Neural crest cell (in vitro differentiated cells): ENCODE measurements at regions not wholly inside any gene's neighbourhood (a gene's known extent, or its start where the extent isn't known, plus 50 kb on each side); places are given as distances from the start of the nearest gene placed in this dataset.

ENCODE experiments used
- DNase-seq: peaks from one replicate; pipeline ENCODE4 v3.0.0; 2021; ENCODE audit warnings: low read depth, mixed read lengths, low spot score
- H3K27ac Mint-ChIP-seq: one replicate; pipeline ENCODE4 v1.8.0; 2021; ENCODE audit warnings: mild to moderate bottlenecking, mixed read lengths; ENCODE audit not compliant: unreplicated experiment
- H3K27me3 Mint-ChIP-seq: 2 replicates; pipeline ENCODE4 v1.8.0; 2021; ENCODE audit warnings: low read depth, mild to moderate bottlenecking, mixed read lengths
- H3K36me3 Mint-ChIP-seq: 2 replicates; pipeline ENCODE4 v1.8.0; 2021; ENCODE audit warnings: low read depth, mild to moderate bottlenecking, mixed read lengths
- H3K4me1 Mint-ChIP-seq: 2 replicates; pipeline ENCODE4 v1.8.0; 2021; ENCODE audit warnings: mixed read lengths
- H3K4me3 Mint-ChIP-seq: one replicate; pipeline ENCODE4 v1.8.0; 2021; ENCODE audit warnings: mild to moderate bottlenecking, mixed read lengths
- H3K9me3 Mint-ChIP-seq: 2 replicates; pipeline ENCODE4 v1.8.0; 2021; ENCODE audit warnings: mixed read lengths
- TF ChIP-seq, protein P1 (sequence below): fragments of 200-600 bp; sonication (generic); conservative IDR thresholded peaks from 2 replicates; pipeline ENCODE4 v1.5.0; 2021; ENCODE audit warnings: antibody characterized with exemption, mild to moderate bottlenecking

DNA sequence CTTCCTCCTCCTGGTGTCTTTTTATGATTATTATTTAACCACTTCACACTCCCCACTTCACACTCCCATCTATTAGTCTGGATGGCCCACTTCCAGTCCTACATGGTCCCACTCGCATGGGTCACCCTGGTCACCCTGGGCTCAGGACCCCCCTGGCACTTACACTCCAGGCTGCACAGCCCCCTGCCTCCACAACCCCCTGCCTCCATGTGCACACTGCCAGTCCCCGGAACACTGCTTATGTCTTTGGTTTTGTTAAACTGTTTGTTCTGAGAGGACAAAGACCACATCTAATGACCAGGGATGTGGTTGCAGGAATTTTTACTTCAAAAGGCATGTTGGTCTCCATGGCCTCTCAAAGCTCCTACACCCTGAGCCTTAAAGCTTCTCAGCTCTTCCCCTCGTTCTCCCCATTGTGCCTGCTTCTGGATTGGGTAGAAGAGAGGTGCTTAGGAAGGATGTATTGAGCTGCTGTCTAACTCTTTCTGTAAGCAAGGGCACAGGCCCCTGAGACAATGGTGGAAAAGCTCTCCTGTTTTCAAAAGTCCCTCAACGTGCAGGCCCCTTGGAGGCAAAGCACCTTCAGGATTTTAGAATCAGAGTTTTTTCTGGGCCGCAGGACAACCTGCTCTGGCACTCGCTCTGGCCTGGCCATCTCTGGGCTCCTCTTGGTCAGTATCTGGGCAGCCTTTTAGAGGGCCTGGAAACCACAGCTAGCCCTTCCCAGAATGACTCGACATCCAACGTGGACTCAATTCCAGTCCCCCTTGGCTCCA lies 150.0 kb upstream of the HAAO start:
- Mint-ChIP-seq H3K27me3 (no peaks in the 10 kb centered on the region), H3K4me1 (peaks cover 17% of the 10 kb centered on the region), H3K27ac (no peak overlapping the region), H3K9me3 (peaks cover 6% of the 10 kb centered on the region), H3K4me3 (no peak overlapping the region), H3K36me3 (no peaks in the 10 kb centered on the region)
- TF ChIP-seq, protein P1, sequence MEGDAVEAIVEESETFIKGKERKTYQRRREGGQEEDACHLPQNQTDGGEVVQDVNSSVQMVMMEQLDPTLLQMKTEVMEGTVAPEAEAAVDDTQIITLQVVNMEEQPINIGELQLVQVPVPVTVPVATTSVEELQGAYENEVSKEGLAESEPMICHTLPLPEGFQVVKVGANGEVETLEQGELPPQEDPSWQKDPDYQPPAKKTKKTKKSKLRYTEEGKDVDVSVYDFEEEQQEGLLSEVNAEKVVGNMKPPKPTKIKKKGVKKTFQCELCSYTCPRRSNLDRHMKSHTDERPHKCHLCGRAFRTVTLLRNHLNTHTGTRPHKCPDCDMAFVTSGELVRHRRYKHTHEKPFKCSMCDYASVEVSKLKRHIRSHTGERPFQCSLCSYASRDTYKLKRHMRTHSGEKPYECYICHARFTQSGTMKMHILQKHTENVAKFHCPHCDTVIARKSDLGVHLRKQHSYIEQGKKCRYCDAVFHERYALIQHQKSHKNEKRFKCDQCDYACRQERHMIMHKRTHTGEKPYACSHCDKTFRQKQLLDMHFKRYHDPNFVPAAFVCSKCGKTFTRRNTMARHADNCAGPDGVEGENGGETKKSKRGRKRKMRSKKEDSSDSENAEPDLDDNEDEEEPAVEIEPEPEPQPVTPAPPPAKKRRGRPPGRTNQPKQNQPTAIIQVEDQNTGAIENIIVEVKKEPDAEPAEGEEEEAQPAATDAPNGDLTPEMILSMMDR, result no peak
- no peak for DNase-seq

DNA sequence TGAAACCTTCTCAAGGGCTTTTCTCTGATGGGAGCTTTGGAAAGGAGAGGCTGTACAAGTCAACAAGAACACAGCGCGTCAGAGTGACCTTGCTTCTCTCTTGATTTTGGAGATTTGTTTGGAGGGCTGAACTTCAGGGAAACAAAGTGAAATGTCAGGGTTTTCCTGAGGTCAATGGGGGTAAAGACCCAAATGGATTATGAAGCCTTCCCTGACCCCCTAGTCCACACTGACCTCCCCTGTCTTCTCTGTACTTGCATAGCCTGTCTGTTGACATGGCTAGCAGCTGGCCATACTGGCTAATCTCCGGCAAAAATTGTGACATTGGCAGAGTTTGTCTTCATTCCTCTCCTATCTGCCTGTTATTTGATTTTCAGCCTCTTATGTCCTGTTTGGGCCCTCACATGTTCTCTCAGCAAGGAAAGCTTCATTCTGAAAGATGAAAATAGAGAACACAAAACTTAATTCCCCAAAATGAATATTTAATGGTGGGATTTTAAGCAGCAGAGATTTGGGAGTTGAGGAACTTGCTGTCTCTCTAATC lies 149.3 kb upstream of the HAAO start:
- H3K9me3 Mint-ChIP-seq, result peaks cover 6% of the 10 kb centered on the region
- H3K27me3 Mint-ChIP-seq, result no peaks in the 10 kb centered on the region
- TF ChIP-seq, protein P1, result no peak
- H3K4me3 Mint-ChIP-seq, result no peak overlapping the region
- no peak overlapping the region for H3K27ac Mint-ChIP-seq
- H3K36me3 Mint-ChIP-seq, result no peaks in the 10 kb centered on the region
- H3K4me1 Mint-ChIP-seq, result peaks cover 14% of the 10 kb centered on the region
- DNase-seq, result no peak

DNA sequence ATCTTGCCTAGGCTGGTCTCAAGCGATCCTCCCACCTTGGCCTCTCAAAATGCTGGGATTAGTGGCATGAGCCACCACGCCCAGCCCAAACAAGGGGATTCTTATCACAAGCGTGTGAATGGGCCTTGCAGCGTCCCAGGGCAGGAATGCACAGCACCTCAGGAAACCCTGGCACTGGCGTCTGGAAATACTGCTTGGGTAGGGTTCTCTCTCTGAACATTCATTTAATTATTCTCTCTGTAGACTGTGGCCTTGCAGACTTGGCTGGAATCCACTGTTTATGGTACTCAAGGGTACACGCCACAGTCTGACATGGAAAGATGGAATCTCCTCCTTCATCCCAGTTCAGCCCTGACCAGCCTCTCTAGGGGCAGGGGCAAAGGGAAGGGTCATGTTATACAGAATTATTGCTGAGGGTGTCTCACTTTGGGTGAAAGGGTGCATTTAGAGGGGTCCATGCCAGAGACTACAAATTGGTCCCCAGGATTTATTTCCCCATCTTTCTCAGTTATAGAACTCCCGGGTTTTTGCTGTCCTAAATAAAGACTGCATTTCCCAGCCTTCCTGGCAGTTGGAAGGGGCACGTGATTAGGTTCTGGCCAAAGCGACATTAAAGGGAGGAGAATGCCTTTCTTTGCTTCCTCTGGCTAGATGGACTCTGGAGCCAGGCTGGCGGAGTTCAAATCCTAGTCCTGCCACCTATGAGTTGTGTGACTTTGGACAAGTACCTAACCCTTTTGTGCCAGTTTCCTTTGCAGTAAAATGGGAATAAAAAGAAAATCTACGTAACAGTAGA lies 147.2 kb upstream of the HAAO start:
- Mint-ChIP-seq H3K27me3 (no peaks in the 10 kb centered on the region), H3K4me3 (no peak overlapping the region), H3K9me3 (peaks cover 6% of the 10 kb centered on the region), H3K4me1 (peaks cover 19% of the 10 kb centered on the region), H3K36me3 (no peaks in the 10 kb centered on the region), H3K27ac (no peak overlapping the region)
- TF ChIP-seq, protein P1, result no peak
- DNase-seq, result no peak

DNA sequence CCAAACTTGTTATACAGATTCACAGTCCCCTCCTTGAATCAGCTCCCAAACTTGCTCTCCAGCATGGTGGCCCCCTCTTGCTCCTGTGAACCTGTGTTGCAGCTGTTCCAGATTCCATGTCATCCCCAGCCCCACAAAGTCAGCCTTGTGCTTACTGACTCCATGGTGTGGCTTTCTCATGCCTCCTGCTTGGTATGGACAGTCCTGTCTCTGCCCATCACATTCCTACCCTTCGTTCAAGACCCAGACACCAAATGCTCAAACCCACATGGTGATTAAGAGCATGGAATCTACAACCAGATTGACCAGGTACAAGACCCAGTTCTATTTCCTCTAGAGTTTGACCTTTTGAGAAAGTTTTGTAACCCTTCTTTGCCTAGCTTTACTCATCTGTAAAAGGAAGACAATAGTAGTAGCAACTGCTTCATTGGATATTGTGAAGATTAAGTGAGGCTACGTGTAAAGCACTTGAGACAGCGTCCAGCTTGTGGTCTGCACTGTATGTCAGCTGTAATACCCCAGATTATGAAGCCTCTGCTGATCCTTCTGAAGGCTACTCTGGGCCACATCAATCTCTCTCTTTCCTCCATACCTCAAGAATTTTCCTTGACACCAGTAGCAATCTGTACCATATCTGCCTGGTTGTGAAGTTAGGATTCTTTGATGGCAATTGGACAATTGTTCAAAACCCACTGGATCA lies 146.4 kb upstream of the HAAO start:
- Mint-ChIP-seq H3K4me3 (no peak overlapping the region), H3K27me3 (no peaks in the 10 kb centered on the region), H3K4me1 (peaks cover 23% of the 10 kb centered on the region), H3K9me3 (peaks cover 6% of the 10 kb centered on the region), H3K27ac (no peak overlapping the region), H3K36me3 (no peaks in the 10 kb centered on the region)
- TF ChIP-seq, protein P1, result no peak
- no peak for DNase-seq

DNA sequence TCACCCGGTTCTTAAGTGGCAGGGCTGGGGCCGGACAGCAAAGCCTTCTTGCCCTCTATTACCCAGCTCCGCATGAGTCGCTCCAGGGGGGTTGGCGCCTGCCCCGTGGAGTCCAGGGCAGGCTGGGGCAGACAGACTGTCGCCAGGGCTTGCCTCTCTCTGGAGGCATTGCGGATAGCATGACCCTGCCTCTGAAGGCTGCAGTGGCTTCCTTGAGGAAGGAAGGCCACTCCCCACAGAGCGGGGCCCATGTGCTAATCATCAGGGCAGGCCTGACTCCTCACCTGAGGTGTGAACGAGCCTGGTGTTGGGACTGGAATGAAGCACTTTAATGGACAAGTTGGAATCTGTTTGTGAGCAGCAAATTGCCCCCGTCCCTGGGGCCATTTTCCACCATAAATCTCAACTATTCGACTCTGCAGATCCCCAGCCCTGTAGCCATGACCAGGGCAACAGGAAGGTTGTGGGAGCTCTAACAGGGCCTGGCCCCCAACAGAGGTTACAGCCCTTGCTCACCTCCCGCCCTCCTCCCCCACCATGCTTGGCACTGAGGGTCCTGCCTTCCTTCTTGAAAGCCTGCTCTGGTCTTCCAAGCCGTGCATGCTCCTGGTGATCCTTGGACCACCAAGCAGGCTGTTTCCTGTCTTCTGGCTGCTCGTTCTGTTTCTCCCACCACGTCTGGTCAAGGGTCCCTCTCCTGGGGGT lies 144.9 kb upstream of the HAAO start:
- Mint-ChIP-seq H3K27me3 (no peaks in the 10 kb centered on the region), H3K36me3 (no peaks in the 10 kb centered on the region), H3K27ac (no peak overlapping the region), H3K4me1 (peaks cover 25% of the 10 kb centered on the region), H3K9me3 (peaks cover 6% of the 10 kb centered on the region), H3K4me3 (no peak overlapping the region)
- TF ChIP-seq, protein P1, result no peak
- DNase-seq, result no peak
